IMR-90 (cell line): ENCODE measurements at regions not wholly inside any gene's neighbourhood (a gene's known extent, or its start where the extent isn't known, plus 50 kb on each side); places are given as distances from the start of the nearest gene placed in this dataset.

ENCODE experiments used
- ATAC-seq: fragments of 200-7000 bp; cut with Tn5 transposase; 2 replicates; pipeline ENCODE4 v1.9.1; 2020; ENCODE audit warnings: low read depth, mild to moderate bottlenecking, moderate library complexity
- BruUV-seq: library from RNA; stranded (reverse); fragments of 400-500 nt; replicated peaks from 2 replicates; lab custom pipeline; 2021; lab: Mats Ljungman, UMichigan
- CTCF ChIA-PET: fragments of 300-600 bp; formaldehyde crosslinking; extraction: SDS; loops from one replicate; lab custom pipeline; 2021; ENCODE audit warnings: antibody characterized with exemption; lab: Yijun Ruan, JAX
- POLR2A ChIA-PET: fragments of 300-600 bp; sonication (Branson Sonifier 250); formaldehyde crosslinking; loops from one replicate; lab custom pipeline; 2022; ENCODE audit warnings: antibody characterized with exemption; ENCODE audit not compliant: unreplicated experiment; lab: Charles Lee
- DNase-seq: peaks from one replicate; pipeline ENCODE4 v3.0.0; 2013
- H2AFZ ChIP-seq: replicated peaks from 2 replicates; pipeline ENCODE3; 2013; ENCODE audit warnings: low read length, mild to moderate bottlenecking; ENCODE audit not compliant: poor library complexity
- H2AK5ac ChIP-seq: 2 replicates; pipeline ENCODE4 v1.6.1; 2013; ENCODE audit warnings: low read depth, low read length, inconsistent platforms
- H2AK9ac ChIP-seq: replicated peaks from 2 replicates; pipeline ENCODE3; 2013; ENCODE audit warnings: mild to moderate bottlenecking, low read depth, low read length, moderate library complexity; ENCODE audit not compliant: poor library complexity
- H2BK120ac ChIP-seq: 2 replicates; pipeline ENCODE4 v1.6.1; 2013; ENCODE audit warnings: low read depth, low read length, inconsistent platforms
- H2BK15ac ChIP-seq: 3 replicates; pipeline ENCODE4 v1.6.1; 2013; ENCODE audit warnings: low read depth, low read length, inconsistent platforms
- H2BK20ac ChIP-seq: 2 replicates; pipeline ENCODE4 v1.6.1; 2013; ENCODE audit warnings: low read depth, mild to moderate bottlenecking, inconsistent platforms, low read length, moderate library complexity
- H2BK5ac ChIP-seq: 2 replicates; pipeline ENCODE4 v1.6.1; 2013; ENCODE audit warnings: mild to moderate bottlenecking, low read depth, low read length, inconsistent platforms; ENCODE audit not compliant: poor library complexity, severe bottlenecking
- H3K14ac ChIP-seq: replicated peaks from 2 replicates; pipeline ENCODE4 v1.6.1; 2013; ENCODE audit warnings: low read depth, low read length, inconsistent platforms
- H3K18ac ChIP-seq: 2 replicates; pipeline ENCODE4 v1.6.1; 2013; ENCODE audit warnings: low read depth, low read length, control low read depth
- H3K23ac ChIP-seq: 2 replicates; pipeline ENCODE4 v1.6.1; 2013; ENCODE audit warnings: low read depth, low read length, inconsistent platforms
- H3K27ac ChIP-seq: 2 replicates; pipeline ENCODE4 v1.5.1; 2013; ENCODE audit warnings: mild to moderate bottlenecking, control low read depth, low read length; ENCODE audit not compliant: insufficient read depth
- H3K27me3 ChIP-seq: 2 replicates; pipeline ENCODE4 v1.6.1; 2013; ENCODE audit warnings: low read length; ENCODE audit not compliant: control insufficient read depth, insufficient read depth
- H3K36me3 ChIP-seq: 2 replicates; pipeline ENCODE4 v1.6.1; 2013; ENCODE audit warnings: low read length, mixed read lengths; ENCODE audit not compliant: control insufficient read depth, insufficient read depth
- H3K4ac ChIP-seq: 2 replicates; pipeline ENCODE4 v1.6.1; 2013; ENCODE audit warnings: low read depth, low read length, inconsistent platforms
- H3K4me1 ChIP-seq: 2 replicates; pipeline ENCODE4 v1.6.1; 2013; ENCODE audit warnings: low read length, mixed read lengths; ENCODE audit not compliant: control insufficient read depth, insufficient read depth
- H3K4me2 ChIP-seq: 2 replicates; pipeline ENCODE4 v1.6.1; 2013; ENCODE audit warnings: low read depth, mild to moderate bottlenecking, control low read depth, low read length, moderate library complexity
- H3K4me3 ChIP-seq: 2 replicates; pipeline ENCODE4 v1.5.1; 2013; ENCODE audit warnings: low read depth, mild to moderate bottlenecking, control low read depth, low read length, moderate library complexity; ENCODE audit not compliant: insufficient read depth
- H3K56ac ChIP-seq: 2 replicates; pipeline ENCODE4 v1.6.1; 2013; ENCODE audit warnings: low read length, inconsistent platforms; ENCODE audit not compliant: insufficient read depth; ENCODE audit errors: extremely low read depth
- H3K79me1 ChIP-seq, 2 experiments: 2 replicates each; pipeline ENCODE4 v1.6.1; 2013; ENCODE audit warnings: low read length in 2 of 2, inconsistent platforms in 1 of 2, low read depth in 1 of 2
- H3K9ac ChIP-seq: 2 replicates; pipeline ENCODE4 v1.6.1; 2013; ENCODE audit warnings: low read depth, low read length, control low read depth
- H3K9me1 ChIP-seq: 2 replicates; pipeline ENCODE4 v1.6.1; 2013; ENCODE audit warnings: low read length, inconsistent platforms; ENCODE audit not compliant: insufficient read depth
- H3K9me3 ChIP-seq: 2 replicates; pipeline ENCODE4 v1.6.1; 2013; ENCODE audit warnings: low read length; ENCODE audit not compliant: control insufficient read depth, insufficient read depth
- H4K20me1 ChIP-seq: 2 replicates; pipeline ENCODE4 v1.6.1; 2013; ENCODE audit warnings: low read length, inconsistent platforms; ENCODE audit not compliant: insufficient read depth
- H4K5ac ChIP-seq: 2 replicates; pipeline ENCODE4 v1.6.1; 2013; ENCODE audit warnings: mild to moderate bottlenecking, low read depth, low read length, control low read depth
- H4K8ac ChIP-seq, 2 experiments: 2 replicates each; pipeline ENCODE4 v1.6.1; 2013; ENCODE audit warnings: low read depth in 2 of 2, low read length in 2 of 2, control low read depth in 1 of 2, inconsistent platforms in 1 of 2
- H4K91ac ChIP-seq: 2 replicates; pipeline ENCODE4 v1.6.1; 2013; ENCODE audit warnings: low read depth, low read length, inconsistent platforms; ENCODE audit not compliant: insufficient read depth
- BHLHE40 ChIP-seq: fragments of 150-350 bp; IDR thresholded peaks from 2 replicates; pipeline ENCODE4 v1.6.1; 2016; ENCODE audit warnings: mild to moderate bottlenecking, low read depth, low read length
- CHD1 ChIP-seq: IDR thresholded peaks from 2 replicates; pipeline ENCODE4 v1.6.1; 2012; ENCODE audit warnings: low read depth, low read length, improper control_type of control experiment
- FOS ChIP-seq: fragments of 150-350 bp; IDR thresholded peaks from 2 replicates; pipeline ENCODE4 v1.6.1; 2016; ENCODE audit warnings: low read depth, low read length
- MAFK ChIP-seq: IDR thresholded peaks from 2 replicates; pipeline ENCODE4 v1.6.1; 2012; ENCODE audit warnings: low read depth, low read length, improper control_type of control experiment
- MAZ ChIP-seq: IDR thresholded peaks from 2 replicates; pipeline ENCODE4 v1.6.1; 2012; ENCODE audit warnings: low read depth, mild to moderate bottlenecking, low read length, improper control_type of control experiment, moderate library complexity, borderline replicate concordance
- POLR2A ChIP-seq: IDR thresholded peaks from 2 replicates; pipeline ENCODE4 v1.6.1; 2012; ENCODE audit warnings: mild to moderate bottlenecking, low read depth, low read length
- WGBS, 2 experiments: methylation state at CpG; one replicate each; pipeline versions ENCODE4 v1.1.5 to v1.1.7; 2013; ENCODE audit warnings: missing lambda C conversion rate in 2 of 2; ENCODE audit not compliant: insufficient read length in 1 of 2; ENCODE audit errors: extremely low coverage in 2 of 2; 5-methylcytosine and 5-hydroxymethylcytosine counted together
- dilution Hi-C: fragments of 300-500 bp; cut with HindIII; formaldehyde crosslinking; loops from one replicate; pipeline ENCODE4 v1.14.3; 2018; ENCODE audit warnings: low sequenced_read_pairs; ENCODE audit not compliant: unreplicated experiment
- in situ Hi-C: fragments of 300-500 bp; cut with MboI; formaldehyde crosslinking; loops from 3 replicates; pipeline ENCODE4 v1.14.3; 2019; ENCODE audit warnings: low sequenced_read_pairs, inconsistent platforms, mixed read lengths
- intact Hi-C: fragments of 100-400 bp; cut with micrococcal nuclease; formaldehyde crosslinking; loops from 2 replicates; pipeline ENCODE4 v1.10.0; 2022

- Histone ChIP-seq H3K23ac (no peak overlapping the region), H2AK9ac (no peak overlapping the region), H3K9me3 (no peaks in the 10 kb centered on the region), H4K20me1 (no peaks in the 10 kb centered on the region), H3K27me3 (no peaks in the 10 kb centered on the region), H3K14ac (no peak overlapping the region), H3K18ac (no peak overlapping the region), H4K91ac (no peak overlapping the region), H3K4ac (no peak overlapping the region), H4K5ac (no peak overlapping the region), H2BK5ac (peak overlapping the region; percentile 28), H2BK15ac (no peak overlapping the region), H3K4me1 (no peaks in the 10 kb centered on the region; the same call in 1 of the 2 replicates), H3K4me2 (no peak overlapping the region), H4K8ac (no peak overlapping the region), H3K36me3 (no peaks in the 10 kb centered on the region; the same call in 1 of the 2 replicates), H3K4me3 (no peak overlapping the region), H3K27ac (no peak overlapping the region), H3K9me1 (peaks cover 2% of the 10 kb centered on the region; the same call in 1 of the 2 replicates), H2AK5ac (no peak overlapping the region), H2BK20ac (no peak overlapping the region), H2BK120ac (no peak overlapping the region), H3K9ac (no peak overlapping the region), H2AFZ (no peak overlapping the region), H3K56ac (no peak overlapping the region), H3K79me1 (no peaks in the 10 kb centered on the region)
- dilution Hi-C loops (no loop called here), intact Hi-C loops (no loop called here), in situ Hi-C loops (no loop called here)
- DNase-seq: peak; percentile 63
- BruUV-seq: no TSS peak
- ATAC-seq: no peak; the same call in 1 of the 2 replicates
- CTCF ChIA-PET: no interaction called here
- WGBS, 2 experiments: no CpG with 5 or more reads among the region's 4 CpGs
- POLR2A ChIA-PET: no interaction called here
- TF ChIP-seq MAFK: no peak
- TF ChIP-seq FOS: no peak
- no peak for TF ChIP-seq CHD1
- TF ChIP-seq POLR2A: no peak
- no peak for TF ChIP-seq MAZ
- no peak for TF ChIP-seq BHLHE40
Measured at GRCh38 chr21:27581168-27581567, 614.3 kb upstream of the ADAMTS5 start.
